GM12872 (cell line): ENCODE measurements at regions not wholly inside any gene's neighbourhood (a gene's known extent, or its start where the extent isn't known, plus 50 kb on each side); places are given as distances from the start of the nearest gene placed in this dataset.

Source experiments
- CTCF ChIP-seq: IDR thresholded peaks from 3 replicates; pipeline ENCODE4 v1.5.1; 2011; ENCODE audit warnings: low read depth, mild to moderate bottlenecking, low read length, moderate library complexity; ENCODE audit not compliant: insufficient read depth

DNA sequence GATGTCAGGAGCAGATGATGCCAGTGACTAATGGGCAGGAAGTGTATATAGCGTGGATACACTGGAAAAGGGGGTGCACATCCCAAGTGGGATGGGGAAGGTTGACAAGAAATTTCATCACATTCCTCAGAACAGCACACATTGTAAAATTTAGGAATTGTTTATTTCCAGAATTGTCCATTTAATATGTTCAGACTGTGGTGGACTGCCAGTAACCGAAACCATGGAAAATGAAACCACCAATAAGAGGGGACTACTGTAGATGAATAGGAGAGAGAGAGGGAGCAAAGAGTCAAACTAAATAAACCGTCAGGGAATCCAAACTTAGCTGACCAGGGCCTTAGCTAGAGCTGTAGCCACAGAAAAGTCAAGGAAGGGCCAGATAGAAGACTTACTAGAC, 164.4 kb upstream of the PRDM1 start:
- no peak for TF ChIP-seq CTCF

GRCh38 chr6:105920071-105920470, 166.1 kb upstream of the PRDM1 start:
- no peak for TF ChIP-seq CTCF

GRCh38 chr6:105917038-105917695, 169.0 kb upstream of the PRDM1 start:
- no peak for TF ChIP-seq CTCF

GRCh38 chr6:105911106-105911629, 175.0 kb upstream of the PRDM1 start:
- no peak for TF ChIP-seq CTCF

DNA sequence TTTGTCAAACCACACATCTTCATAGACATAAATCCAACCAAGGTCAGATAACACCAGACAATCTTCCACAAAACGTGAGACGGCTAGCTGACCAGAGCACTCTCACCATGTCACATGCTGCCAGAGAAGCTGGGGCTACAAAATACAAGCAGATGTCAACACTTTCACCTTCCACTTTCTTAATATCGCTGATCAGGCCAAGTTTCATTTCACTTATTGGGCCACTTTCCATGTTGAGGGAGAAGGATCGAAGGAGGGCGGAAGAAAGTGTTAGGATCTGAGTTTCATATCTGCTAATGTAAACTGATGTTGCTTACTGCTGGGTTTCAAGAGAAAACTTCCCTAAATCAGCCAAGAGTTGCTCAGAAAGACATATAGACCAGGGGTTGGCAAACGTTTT, 177.0 kb upstream of the PRDM1 start:
- TF ChIP-seq CTCF: no peak

- no peak for TF ChIP-seq CTCF
Measured at GRCh38 chr6:105907991-105908390, 178.1 kb upstream of the PRDM1 start.

DNA sequence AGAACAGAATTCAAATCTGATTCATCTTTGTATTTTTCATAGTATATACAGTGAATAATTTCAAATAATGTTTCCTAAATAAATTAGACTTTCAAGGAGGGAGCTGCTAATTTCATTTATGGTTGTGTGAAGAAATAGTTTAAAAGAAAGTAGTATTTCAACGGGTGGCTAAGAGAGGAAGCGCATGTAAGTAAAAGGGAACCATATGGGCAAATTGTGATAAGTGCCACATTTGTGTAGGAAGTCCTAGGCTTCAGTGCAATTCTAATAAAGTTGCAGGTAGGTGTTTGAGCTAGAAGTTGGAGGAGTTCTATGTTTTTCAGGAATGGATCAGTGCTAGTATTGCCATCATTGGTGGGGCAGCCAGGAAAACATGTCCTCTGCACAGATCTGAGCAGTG, 178.8 kb upstream of the PRDM1 start:
- no peak for TF ChIP-seq CTCF
